ENCODE measurements at regions not wholly inside any gene's neighbourhood (a gene's known extent, or its start where the extent isn't known, plus 50 kb on each side); places are given as distances from the start of the nearest gene placed in this dataset.
"Not testable (repeated sequence)": the region's sequence is repeated elsewhere in the genome, so short reads cannot be mapped to it uniquely, and the experiment has no call there.

DNA sequence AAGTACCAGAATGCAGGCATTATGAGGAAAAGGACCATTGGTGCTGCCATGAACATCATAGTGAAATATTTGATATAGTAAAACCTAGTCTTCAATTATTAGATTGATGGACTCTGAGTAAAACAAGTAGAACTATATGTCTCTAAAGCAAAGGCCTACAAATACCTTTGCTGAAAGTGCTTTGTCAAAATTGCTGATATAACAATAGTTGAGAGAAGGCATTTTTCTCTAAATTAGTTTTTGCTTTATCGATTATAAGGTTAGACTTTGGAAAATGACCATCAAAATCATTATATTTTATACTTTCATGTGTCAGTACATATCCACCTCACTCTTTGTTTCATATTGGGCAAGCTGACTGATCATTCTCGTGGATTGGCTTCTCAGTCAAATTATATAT lies 836.0 kb upstream of the FBXO33 start:
- no peak for DNase-seq (ENCODE audit: low read depth in 3 of 3)

DNA sequence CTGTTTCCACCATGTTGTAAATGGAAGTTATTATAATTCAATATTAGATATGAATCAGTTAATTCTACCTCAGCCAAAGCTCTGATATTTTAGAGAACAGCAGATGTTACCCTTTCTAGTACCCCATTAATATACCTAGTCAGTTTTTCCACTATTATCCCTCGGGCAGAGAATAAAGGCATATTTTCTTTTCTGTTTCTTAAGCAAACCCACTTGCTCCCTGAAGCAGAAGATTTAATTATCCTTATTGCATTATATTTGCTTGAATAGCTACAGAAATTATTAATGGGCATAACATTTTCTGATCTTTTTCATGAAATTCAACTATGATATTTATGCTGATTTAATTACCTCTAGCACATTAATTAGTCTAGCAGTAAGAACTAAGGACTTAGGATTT lies 832.9 kb upstream of the FBXO33 start:
- no peak for DNase-seq (ENCODE audit: low read depth in 3 of 3)

DNA sequence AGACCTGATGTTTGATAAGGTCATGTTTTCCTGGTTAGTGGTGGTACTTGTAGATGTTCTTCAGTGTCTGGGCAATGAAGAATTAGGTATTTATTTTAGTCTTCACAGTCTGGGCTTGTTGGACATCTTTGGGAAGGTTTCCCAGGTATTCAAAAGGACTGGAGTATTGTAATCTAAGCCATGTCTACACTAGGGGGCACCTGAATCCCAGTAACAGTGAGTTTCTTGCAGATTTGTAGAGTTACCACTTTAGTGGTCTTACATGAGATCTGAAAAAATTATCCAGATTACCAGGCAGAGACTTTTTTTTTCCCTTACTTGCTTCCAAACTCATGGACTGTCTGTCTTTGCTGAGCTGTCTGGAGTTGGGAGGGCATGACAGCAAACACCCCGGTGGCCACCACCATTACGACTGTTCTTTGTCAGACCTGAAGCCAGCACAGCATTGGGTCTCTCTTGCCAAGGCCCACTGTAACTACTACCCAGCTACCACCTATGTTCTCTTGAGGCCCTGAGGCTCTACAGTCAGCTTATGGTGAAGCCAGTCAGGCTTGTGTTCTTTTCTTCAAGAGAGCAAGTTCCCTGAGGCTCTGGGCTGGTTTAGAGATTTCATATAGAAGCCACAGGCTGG lies 820.7 kb upstream of the FBXO33 start:
- no peak for DNase-seq (ENCODE audit: low read depth in 3 of 3)

DNA sequence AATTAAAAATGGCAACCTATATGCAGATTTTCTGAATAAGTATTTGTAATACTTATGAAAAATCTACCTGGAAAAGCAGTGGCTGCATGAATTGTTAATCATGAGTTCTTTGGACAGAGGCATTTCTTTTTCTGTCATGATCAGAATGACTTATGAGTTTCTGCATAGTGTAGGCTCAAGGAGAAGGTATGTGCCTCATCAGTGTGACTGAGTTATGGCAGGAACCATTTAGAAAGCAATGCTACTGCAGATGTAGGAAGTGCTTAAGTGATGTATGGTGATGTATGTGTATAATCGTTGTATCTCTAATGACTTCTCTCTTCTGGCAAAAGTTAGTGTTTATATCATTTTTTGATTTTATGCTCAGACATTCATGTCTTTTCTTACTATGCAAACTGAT lies 816.4 kb upstream of the FBXO33 start:
- no peak for DNase-seq (ENCODE audit: low read depth in 3 of 3)

DNA sequence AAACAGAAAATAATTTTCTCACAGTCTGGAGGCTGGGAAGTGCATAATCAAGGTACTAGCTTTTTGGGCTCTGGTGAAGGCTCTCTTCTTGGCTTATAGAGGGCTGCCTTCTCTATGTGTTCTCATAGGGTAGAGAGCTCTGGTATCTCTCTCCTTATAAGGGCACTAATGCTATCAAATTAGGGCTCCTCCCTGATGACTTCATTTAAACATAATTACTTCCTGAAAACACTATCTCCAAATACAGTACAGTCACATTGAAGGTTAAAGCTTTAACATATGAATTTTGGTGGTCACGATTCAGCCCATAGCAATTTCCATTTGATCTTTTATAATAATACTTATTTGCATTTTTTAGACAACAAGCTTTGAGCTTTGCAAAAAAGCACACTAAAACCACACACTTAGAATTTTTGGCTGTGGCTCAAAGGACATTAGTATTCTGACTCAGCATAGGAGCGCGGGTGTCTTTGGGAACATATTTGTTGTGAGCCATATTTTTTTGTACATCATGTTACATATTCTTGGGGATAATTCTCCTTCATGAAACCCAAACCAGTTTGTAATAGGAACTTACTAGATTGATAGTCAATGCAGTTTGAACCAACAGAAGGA lies 808.1 kb upstream of the FBXO33 start:
- no peak for DNase-seq (ENCODE audit: low read depth in 3 of 3)

DNA sequence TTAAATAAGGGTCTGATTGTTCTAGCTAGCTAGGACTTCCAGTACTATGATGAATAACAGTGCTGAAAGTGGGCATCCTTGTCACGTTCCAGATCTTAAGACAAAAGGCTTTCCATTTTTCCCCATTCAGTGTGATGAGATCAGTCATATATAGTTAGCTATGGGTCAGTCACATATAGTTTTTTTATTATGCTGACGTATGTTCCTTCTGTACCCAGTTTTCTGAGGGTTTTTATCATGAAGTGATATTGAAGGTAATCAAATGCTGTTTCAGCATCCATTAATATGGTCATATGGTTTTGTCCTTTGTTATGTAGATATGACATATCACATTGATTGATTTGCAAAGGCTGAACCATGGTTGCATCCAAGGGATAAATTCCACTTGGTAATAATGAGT lies 800.1 kb upstream of the FBXO33 start:
- DNase-seq (ENCODE audit: low read depth in 3 of 3): no peak

DNA sequence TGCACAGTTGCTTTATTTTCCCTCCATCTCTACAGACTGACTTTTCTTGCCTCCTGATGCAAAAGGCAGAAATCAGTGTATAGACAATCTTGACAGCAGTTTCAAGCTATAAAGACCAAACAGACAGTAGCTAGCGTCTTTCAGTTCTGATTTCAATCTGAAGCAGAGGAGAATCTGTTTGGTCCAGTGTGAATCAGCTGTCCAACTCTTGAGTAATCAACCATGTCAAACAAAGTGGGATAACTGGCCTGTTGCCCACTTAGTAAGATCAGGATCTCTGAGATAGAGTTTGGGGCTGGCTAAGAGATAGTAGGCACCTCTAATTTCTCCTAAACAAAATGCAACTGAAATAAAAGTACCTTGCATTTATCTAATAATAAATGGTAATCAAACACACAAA lies 797.4 kb upstream of the FBXO33 start:
- no peak for DNase-seq (ENCODE audit: low read depth in 3 of 3)

DNA sequence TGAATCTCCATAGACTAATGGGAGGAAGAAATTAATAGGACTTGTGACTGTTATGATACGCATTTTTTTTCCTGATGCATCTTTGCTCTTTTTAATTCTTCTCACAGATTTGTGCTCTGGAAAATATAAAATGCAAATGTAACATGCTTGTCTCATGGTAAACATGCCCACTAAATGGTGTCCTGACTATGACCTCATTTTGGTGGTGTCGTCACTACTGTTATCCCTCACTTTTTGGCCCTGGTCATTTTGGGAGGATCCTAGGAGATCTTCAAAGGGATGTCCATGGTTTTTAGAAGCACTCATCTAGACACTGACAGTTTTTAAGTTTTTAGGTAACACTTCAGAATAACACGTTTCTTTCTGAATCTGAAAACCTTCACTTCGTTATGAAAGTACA lies 790.8 kb upstream of the FBXO33 start:
- no peak for DNase-seq (ENCODE audit: low read depth in 3 of 3)

DNA sequence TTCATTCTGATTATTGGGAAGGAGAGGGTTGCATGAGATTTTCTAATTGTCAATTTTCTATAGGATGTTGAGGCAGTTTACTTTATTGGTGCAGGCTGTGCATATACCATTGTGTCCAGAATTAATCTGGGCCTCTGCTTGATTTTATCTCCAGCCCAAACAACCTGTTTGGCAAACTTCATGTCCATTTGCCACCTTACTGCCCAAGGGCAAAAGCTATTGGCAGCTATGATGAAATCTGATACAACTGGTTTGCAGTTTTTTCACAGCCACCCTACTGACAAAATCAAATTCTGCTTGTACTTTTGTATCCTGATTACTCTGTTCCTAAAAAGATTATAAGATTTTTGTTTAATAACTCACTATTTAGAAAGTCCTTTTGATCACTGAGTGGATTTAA lies 789.2 kb upstream of the FBXO33 start:
- no peak for DNase-seq (ENCODE audit: low read depth in 3 of 3)

DNA sequence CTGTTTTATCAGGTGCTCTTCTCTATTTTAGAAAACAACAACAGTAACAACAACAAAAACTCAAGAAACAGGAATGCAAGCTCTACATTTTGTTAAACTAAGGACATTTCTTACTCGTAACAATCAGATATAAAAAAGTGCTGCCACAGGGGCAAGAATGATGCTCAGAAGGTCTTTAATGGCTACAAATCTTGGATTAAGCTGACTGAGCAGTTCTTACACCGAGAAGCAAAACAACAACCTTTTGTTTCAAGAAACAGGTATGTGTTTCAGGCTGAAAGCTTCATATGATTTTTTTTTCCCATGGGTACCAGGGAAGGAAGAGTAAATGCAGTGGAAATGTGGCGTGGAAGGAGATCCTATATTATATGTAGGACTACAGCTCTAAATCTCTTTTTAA lies 786.8 kb upstream of the FBXO33 start:
- DNase-seq (ENCODE audit: low read depth in 3 of 3): no peak

DNA sequence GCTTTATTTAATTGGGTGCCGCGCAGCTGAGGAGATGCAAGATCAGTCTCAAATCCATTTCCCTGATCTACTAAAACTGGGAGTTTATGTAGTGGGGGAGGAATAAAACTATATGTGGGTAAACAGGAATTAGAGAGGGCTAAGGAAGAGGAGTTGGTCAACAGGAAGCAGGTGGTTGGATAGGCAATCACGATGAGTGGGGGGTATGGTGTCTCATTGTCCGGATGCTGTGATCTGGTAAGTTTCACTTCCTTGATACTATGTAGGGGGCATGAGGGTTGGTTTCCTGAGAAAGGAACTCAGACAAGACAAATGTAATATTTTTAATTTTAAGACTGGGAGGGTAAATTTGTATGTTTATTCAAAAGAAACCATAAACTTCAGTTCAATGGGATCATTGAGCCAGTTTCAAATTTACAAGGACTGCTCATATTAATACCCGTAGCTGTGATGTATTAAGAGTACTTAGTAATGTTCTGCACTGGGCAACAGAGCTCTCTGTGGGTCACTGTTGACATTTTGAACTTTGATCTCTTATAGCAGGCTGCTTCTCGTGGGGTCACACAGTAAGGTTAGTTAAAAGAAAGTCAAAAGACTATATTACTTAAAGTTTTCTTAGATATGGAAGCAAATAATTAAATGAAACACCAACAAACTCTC lies 786.2 kb upstream of the FBXO33 start:
- no peak for DNase-seq (ENCODE audit: low read depth in 3 of 3)

DNA sequence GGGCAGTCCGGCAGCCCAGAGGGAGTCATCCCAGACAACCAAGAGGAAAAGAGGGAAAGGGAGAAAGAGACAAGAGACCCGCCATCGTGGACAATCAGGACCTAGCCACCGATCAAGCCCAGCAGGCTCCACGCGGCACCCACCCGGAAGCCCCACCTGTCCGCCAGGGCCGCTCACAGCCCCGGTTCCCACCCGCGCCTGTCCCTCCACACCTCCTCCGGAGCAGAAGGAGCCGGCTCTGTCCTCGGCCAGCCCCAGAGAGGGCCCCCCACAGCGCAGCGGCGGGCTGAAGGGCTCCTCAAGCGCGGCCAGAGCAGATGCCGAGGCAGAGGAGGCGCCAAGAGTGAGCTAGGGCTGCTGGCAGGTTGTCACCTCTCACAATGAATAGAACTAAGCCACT lies 784.7 kb upstream of the FBXO33 start:
- DNase-seq (ENCODE audit: low read depth in 3 of 3): no peak

DNA sequence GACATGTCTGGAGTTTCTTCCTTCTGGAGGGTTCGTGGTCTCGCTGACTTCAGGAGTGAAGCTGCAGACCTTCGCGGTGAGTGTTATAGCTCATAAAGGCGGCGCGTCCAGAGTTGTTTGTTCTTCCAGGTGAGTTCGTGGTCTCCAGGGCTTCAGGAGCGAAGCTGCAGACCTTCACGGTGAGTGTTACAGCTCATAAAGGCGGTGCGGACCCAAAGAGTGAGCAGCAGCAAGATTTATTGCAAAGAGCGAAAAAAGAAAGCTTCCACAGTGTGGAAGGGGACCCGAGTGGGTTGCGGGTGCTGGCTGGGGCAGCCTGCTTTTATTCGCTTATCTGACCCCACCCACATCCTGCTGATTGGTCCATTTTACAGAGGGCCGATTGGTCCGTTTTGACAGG lies 784.2 kb upstream of the FBXO33 start:
- not testable (repeated sequence) for DNase-seq (ENCODE audit: low read depth in 3 of 3)

DNA sequence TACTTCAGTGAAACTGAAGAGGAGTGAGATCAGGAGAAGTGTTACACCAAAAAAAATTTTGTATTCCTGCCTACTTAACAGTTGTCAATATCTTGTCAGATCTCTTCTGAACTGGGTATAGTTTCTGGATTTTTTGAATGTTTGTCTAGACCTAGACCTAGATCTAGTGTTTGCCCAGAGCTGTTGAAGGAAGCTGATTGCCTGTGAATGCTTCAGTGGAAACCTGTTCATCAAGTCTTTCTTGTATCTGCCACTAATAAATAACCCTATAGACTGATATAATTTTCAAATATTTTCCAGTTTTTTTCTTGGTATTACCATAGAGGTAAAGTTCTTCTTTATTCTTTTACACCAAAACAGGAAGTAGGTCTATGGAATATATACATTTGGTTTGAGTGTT lies 781.5 kb upstream of the FBXO33 start:
- no peak for DNase-seq (ENCODE audit: low read depth in 3 of 3)

DNA sequence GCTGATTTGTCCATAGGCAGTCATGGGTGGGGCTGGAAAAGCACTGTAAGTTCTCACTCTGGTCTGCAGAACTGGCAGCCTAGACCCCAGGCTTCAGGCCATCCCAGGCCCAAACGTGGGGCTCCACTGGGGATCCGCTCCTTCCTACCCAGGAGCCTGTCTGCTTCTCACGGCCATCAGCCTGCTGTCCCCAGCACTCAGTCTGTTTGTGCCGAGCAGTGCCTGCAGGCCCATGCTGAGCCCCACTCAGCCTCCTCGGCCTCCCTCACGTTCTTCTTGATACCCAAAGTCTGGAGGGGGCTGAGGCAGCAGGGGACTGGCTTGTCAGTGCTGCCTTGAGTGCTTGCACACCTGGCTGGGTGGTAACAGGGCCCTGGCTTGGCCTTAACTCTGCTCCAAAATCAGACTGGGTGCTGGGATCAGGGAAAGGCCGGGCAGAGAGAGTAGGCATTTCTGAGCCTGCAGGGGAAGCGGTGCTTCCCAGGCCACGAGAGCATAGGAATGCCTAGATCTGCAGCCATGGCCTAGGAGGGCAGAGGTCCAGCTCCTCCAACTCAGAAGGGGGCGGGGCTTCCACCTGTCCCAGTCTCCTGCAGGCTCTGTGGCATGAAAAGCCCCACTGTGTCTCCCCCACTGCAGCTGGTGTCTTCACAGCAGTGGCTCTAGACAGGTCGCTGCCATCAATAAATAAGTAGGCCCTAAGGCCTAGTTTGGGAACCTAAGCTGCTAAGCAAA lies 772.4 kb upstream of the FBXO33 start:
- DNase-seq (ENCODE audit: low read depth in 3 of 3): no peak

DNA sequence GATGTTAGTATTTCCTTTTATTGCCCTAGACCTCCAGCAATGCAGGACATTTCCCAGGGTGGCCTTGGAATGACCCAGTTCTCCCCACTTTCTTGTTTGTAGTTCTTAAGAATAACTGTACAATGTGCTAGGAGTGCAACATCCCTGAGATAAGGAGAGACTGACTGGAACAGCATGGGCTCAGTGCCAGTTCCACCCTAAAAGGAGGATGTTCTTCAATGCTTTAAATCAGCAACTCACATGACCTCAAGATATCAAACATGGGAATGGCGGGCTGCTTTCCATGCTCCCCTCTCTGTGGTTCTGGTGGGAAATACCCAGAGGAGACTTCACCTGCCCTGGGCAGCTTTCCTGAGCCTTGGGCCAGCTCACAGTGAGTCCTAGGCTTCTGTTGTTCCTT lies 766.9 kb upstream of the FBXO33 start:
- DNase-seq (ENCODE audit: low read depth in 3 of 3): no peak

DNA sequence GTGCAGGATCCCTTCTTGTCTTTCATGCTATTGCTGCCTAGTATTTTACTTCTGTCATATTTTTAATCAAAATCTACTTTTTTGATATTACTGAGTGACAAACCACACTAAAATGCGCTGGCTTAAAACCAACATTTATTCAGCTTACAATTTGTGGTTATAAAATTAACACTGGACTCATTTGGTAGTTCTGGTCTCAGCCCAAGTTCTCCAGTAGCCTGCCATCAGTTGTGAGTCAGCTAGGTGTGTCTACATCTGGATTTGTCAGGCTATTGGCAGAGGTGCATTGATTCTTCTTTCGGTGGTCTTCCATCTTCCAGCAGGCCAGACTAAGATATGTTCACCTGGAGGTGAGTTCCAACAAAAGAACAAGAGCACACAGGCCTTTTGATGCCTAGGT lies 765.1 kb upstream of the FBXO33 start:
- no peak for DNase-seq (ENCODE audit: low read depth in 3 of 3)

DNA sequence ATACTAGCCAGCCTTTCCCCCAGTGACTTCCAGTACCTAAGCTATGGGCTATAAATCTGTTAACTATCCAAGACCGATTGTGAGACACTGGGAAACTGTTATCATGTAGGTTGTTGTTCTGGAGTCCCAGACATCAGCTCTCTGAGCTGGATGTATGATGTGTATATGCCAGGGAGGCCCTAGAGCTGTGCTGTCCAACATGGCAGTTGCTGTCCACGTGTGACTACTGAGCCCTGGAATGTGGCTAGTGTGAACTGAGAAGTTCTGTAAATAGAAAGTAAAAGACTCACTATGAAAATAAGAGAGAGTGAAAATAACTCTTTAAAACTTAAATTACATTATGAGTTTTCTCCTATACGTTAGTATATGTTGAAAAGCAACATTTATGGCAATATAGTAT lies 755.8 kb upstream of the FBXO33 start:
- DNase-seq (ENCODE audit: low read depth in 3 of 3): no peak

DNA sequence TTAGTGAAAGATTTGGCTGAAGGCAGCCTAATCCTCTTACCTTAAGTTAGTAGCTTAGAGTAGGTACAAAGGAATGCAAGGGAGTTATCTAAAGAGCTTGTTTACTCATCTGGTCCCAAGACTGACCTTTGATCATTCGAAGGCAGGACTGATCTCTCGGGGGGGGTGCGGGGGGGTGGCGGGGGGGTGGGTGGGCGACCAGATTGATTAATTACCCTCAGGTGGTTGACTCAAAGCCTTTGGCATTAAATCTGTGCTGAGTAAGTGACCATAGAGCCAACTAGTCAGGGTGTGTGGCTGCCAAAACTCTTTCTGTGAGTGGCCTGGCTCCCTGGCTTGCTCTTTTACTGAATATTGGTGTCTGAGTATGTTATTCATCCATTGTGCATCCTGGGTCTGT lies 731.9 kb upstream of the FBXO33 start:
- DNase-seq (ENCODE audit: low read depth in 3 of 3): no peak

DNA sequence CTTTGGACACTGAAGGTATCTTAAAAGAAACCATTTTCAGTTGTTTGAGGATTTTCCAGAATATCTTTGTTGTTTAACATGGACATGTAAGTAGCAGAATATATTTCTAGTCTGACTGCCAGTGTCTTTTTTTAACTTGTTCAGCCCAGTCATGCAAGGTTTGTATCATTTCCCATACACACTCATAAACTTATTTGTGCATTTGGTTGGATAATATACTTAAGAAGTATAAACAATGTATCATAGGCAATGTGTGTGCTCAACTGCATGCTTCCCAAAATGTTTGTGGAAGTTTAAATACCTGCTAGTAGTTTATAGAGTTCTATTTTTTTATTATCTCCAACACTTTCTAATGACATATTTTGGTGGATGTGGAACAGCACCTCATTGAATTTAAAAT lies 707.4 kb upstream of the FBXO33 start:
- DNase-seq (ENCODE audit: low read depth in 3 of 3): no peak

DNA sequence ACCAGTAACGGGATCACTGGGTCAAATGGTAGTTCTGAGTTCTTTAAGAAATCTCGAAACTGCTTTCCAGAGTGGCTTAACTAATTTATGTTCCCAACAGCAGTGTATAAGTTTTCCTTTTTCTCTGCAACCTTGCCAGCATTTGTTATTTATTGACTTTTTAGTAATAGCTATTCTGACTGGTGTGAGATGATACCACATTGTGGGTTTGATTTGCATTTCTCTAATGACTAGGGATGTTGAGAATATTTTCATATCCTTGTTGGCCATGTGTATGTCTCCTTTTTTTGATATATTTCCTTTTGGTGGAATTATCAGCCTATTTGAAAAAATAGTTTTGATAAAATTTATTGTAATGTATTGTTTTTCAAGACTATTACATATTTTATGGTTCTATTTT lies 701.2 kb upstream of the FBXO33 start:
- no peak for DNase-seq (ENCODE audit: low read depth in 3 of 3)

DNA sequence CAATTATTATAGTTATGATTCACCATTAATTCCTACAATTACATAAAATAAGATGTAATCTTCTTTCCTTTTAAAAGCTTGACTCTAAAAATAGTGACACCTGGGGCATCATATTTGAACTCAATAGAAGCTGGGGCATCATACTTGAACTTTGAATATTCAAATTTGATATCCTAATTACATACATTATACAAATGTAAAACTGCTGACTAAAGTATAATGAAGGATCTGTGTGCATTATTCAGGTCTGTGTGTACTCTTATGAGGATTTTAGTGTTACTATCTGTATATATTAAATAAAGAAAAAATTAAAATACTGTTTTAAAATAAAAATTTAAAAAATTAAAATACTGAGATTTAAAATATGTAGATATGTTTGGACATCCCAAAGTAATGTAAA lies 696.9 kb upstream of the FBXO33 start:
- DNase-seq (ENCODE audit: low read depth in 3 of 3): no peak

DNA sequence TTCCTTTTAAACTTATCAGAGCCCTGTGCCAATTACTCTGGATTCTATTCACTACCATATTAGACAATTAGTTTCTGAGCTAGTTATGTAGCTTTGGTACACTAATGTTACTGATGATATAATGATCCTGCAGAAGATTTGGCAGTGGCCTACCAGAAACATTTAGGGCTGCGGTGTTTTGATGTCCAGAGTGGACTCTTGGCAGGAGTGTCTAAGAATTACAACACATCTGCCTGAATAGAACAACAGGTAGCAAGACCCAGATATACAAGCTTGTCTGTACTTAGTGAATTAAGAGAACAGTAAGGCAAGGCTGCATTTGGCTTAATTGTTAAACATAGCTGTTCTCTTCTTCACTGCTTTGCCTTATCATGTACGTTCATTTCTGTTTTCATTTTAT lies 691.6 kb upstream of the FBXO33 start:
- DNase-seq (ENCODE audit: low read depth in 3 of 3): no peak

All from stimulated activated CD4-positive, alpha-beta T cell treated with anti-CD3 and anti-CD28 coated beads, TNF-alpha, amount 100 ng/mL, for 24 hours (primary cell).